HEK293T (cell line): ENCODE measurements at regions not wholly inside any gene's neighbourhood (a gene's known extent, or its start where the extent isn't known, plus 50 kb on each side); places are given as distances from the start of the nearest gene placed in this dataset.
"Not testable (repeated sequence)": the region's sequence is repeated elsewhere in the genome, so short reads cannot be mapped to it uniquely, and the experiment has no call there.

ENCODE experiments used
- ARNT ChIP-seq: fragments of 450-650 bp; IDR thresholded peaks from 2 replicates; pipeline ENCODE4 v1.6.1; 2017; ENCODE audit warnings: mild to moderate bottlenecking
- BHLHE40 ChIP-seq: fragments of 450-650 bp; IDR thresholded peaks from 2 replicates; pipeline ENCODE4 v1.6.1; 2016; ENCODE audit warnings: mild to moderate bottlenecking, moderate library complexity, borderline replicate concordance
- ELF4 ChIP-seq: fragments of 450-650 bp; IDR thresholded peaks from 2 replicates; pipeline ENCODE4 v1.6.1; 2017; ENCODE audit warnings: antibody characterized with exemption
- FOXK2 ChIP-seq: fragments of 450-650 bp; IDR thresholded peaks from 2 replicates; pipeline ENCODE4 v1.6.1; 2016; ENCODE audit warnings: mild to moderate bottlenecking
- FOXM1 ChIP-seq: fragments of 450-650 bp; IDR thresholded peaks from 2 replicates; pipeline ENCODE4 v1.6.1; 2017; ENCODE audit warnings: mild to moderate bottlenecking, borderline replicate concordance
- HDGF ChIP-seq: fragments of 450-650 bp; IDR thresholded peaks from 2 replicates; pipeline ENCODE4 v1.6.1; 2017; ENCODE audit warnings: antibody characterized with exemption, borderline replicate concordance
- LEF1 ChIP-seq: fragments of 450-650 bp; IDR thresholded peaks from 2 replicates; pipeline ENCODE4 v1.6.1; 2017; ENCODE audit warnings: mild to moderate bottlenecking, borderline replicate concordance
- NFRKB ChIP-seq: fragments of 450-650 bp; IDR thresholded peaks from 2 replicates; pipeline ENCODE4 v1.6.1; 2016; ENCODE audit warnings: mild to moderate bottlenecking, moderate library complexity
- SP1 ChIP-seq: fragments of 450-650 bp; IDR thresholded peaks from 2 replicates; pipeline ENCODE4 v1.6.1; 2017
- TARDBP ChIP-seq: fragments of 450-650 bp; IDR thresholded peaks from 2 replicates; pipeline ENCODE4 v1.6.1; 2016
- ZNF384 ChIP-seq: fragments of 450-650 bp; IDR thresholded peaks from 2 replicates; pipeline ENCODE4 v1.6.1; 2016

DNA sequence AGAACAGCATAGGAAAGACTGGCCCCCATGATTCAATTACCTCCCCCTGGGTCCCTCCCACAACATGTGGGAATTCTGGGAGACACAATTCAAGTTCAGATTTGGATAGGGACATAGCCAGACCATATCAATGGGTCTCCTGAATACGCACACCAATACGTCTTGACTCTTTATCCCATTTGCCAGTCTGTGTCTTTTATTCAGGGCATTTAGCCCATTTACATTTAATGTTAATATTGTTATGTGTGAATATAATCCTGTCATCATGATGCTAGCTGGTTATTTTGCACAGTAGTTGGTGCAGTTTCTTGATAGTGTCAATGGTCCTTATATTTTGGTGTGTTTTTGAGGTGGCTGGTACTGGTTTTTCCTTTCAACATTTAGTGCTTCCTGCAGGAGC lies 256.1 kb downstream of the ZNF608 start:
- TF ChIP-seq LEF1, HDGF, FOXM1, ARNT, TARDBP, ZNF384, BHLHE40, FOXK2, SP1, NFRKB, ELF4: not testable (repeated sequence)
